ENCODE measurements at regions not wholly inside any gene's neighbourhood (a gene's known extent, or its start where the extent isn't known, plus 50 kb on each side); places are given as distances from the start of the nearest gene placed in this dataset.

GRCh38 chr15:68501259-68501591 lies 69.3 kb upstream of the ITGA11 start:
- DNase-seq: no peak

GRCh38 chr15:68501616-68502015 lies 69.7 kb upstream of the ITGA11 start:
- DNase-seq: no peak

GRCh38 chr15:68502398-68502901 lies 70.5 kb upstream of the ITGA11 start:
- DNase-seq: no peak

GRCh38 chr15:68503213-68503612 lies 71.2 kb upstream of the ITGA11 start:
- DNase-seq: no peak

- no peak for DNase-seq
Measured at GRCh38 chr15:68503791-68504680, 72.1 kb upstream of the ITGA11 start.

- DNase-seq: no peak
Measured at GRCh38 chr15:68504681-68505170, 72.8 kb upstream of the ITGA11 start.

- DNase-seq: no peak
Measured at GRCh38 chr15:68506071-68506470, 72.7 kb upstream of the CORO2B start.

- no peak for DNase-seq
Measured at GRCh38 chr15:68507447-68507846, 71.3 kb upstream of the CORO2B start.

- no peak for DNase-seq
Measured at GRCh38 chr15:68508485-68509189, 70.2 kb upstream of the CORO2B start.

- no peak for DNase-seq
Measured at GRCh38 chr15:68510558-68510957, 68.2 kb upstream of the CORO2B start.

GRCh38 chr15:68511073-68511991 lies 67.5 kb upstream of the CORO2B start:
- DNase-seq: no peak

- no peak for DNase-seq
Measured at GRCh38 chr15:68512052-68512451, 66.7 kb upstream of the CORO2B start.

GRCh38 chr15:68512598-68512997 lies 66.2 kb upstream of the CORO2B start:
- DNase-seq: no peak

- DNase-seq: no peak
Measured at GRCh38 chr15:68515371-68516095, 63.3 kb upstream of the CORO2B start.

- DNase-seq: no peak
Measured at GRCh38 chr15:68517285-68517761, 61.5 kb upstream of the CORO2B start.

- no peak for DNase-seq
Measured at GRCh38 chr15:68518046-68518445, 60.7 kb upstream of the CORO2B start.

- DNase-seq: no peak
Measured at GRCh38 chr15:68518785-68519430, 59.9 kb upstream of the CORO2B start.

- no peak for DNase-seq
Measured at GRCh38 chr15:68524753-68525584, 53.8 kb upstream of the CORO2B start.

GRCh38 chr15:68525815-68526214 lies 53.0 kb upstream of the CORO2B start:
- no peak for DNase-seq

GRCh38 chr15:68526269-68526668 lies 52.5 kb upstream of the CORO2B start:
- no peak for DNase-seq

- no peak for DNase-seq
Measured at GRCh38 chr15:68526784-68527183, 52.0 kb upstream of the CORO2B start.

All from GDM1 (cell line).